ENCODE measurements at regions not wholly inside any gene's neighbourhood (a gene's known extent, or its start where the extent isn't known, plus 50 kb on each side); places are given as distances from the start of the nearest gene placed in this dataset.

- Histone ChIP-seq H3K4me3 (ENCODE audit: low read depth in 2 of 2, low read length in 1 of 2) (no peak overlapping the region), H3K4me1 (ENCODE audit: control insufficient read depth in 1 of 2, insufficient read depth in 2 of 2, low read depth in 1 of 2, low read length in 1 of 2) (no peaks in the 10 kb centered on the region), H3K79me2 (ENCODE audit: insufficient read depth) (no peaks in the 10 kb centered on the region), H3K9me2 (no peaks in the 10 kb centered on the region), H3K4me2 (no peak overlapping the region), H3K27ac (ENCODE audit: low read depth in 2 of 2, low read length in 1 of 2) (no peak overlapping the region), H3K9ac (no peak overlapping the region), H2AFZ (ENCODE audit: low read depth) (no peak overlapping the region), H4K20me1 (ENCODE audit: insufficient read depth) (no peaks in the 10 kb centered on the region), H3K36me3 (replicated peaks in 1 of 2; ENCODE audit: control insufficient read depth in 1 of 2, insufficient read depth in 2 of 2, low read length in 1 of 2) (no peaks in the 10 kb centered on the region), H3K27me3 (ENCODE audit: insufficient read depth) (peaks cover 15% of the 10 kb centered on the region; the same call in 1 of the 2 replicates), H3F3A (replicated peaks; ENCODE audit: insufficient read depth) (no peaks in the 10 kb centered on the region), H3K9me3 (no peaks in the 10 kb centered on the region)
- no peak for DNase-seq
- ChIA-PET POLR2A (no interaction called here), CTCF (no interaction called here)
- TF ChIP-seq TEAD4 (IDR thresholded peaks at IDR 0.05; ENCODE audit: borderline replicate concordance, insufficient read depth) (no peak), RAD21 (IDR thresholded peaks at IDR 0.05; ENCODE audit: low read length) (no peak), REST (IDR thresholded peaks at IDR 0.05; ENCODE audit: low read depth, low read length) (no peak), TCF12 (IDR thresholded peaks at IDR 0.05) (no peak), SIN3A (IDR thresholded peaks at IDR 0.05; ENCODE audit: borderline replicate concordance, low read depth, low read length) (no peak)
These were observed 172.2 kb upstream of the FERD3L start for GRCh38 chr7:19317461-19317860.

GRCh38 chr7:19312416-19312815 lies 167.2 kb upstream of the FERD3L start:
- Histone ChIP-seq H3K4me1 (ENCODE audit: control insufficient read depth in 1 of 2, insufficient read depth in 2 of 2, low read depth in 1 of 2, low read length in 1 of 2) (no peaks in the 10 kb centered on the region), H3K27ac (ENCODE audit: low read depth in 2 of 2, low read length in 1 of 2) (no peak overlapping the region), H3K36me3 (replicated peaks in 1 of 2; ENCODE audit: control insufficient read depth in 1 of 2, insufficient read depth in 2 of 2, low read length in 1 of 2) (no peaks in the 10 kb centered on the region), H3K4me2 (no peak overlapping the region), H2AFZ (ENCODE audit: low read depth) (no peak overlapping the region), H3K9me2 (no peaks in the 10 kb centered on the region), H3K27me3 (ENCODE audit: insufficient read depth) (peaks cover 40% of the 10 kb centered on the region; the same call in 1 of the 2 replicates), H4K20me1 (ENCODE audit: insufficient read depth) (no peaks in the 10 kb centered on the region), H3F3A (replicated peaks; ENCODE audit: insufficient read depth) (no peaks in the 10 kb centered on the region), H3K9me3 (no peaks in the 10 kb centered on the region), H3K79me2 (ENCODE audit: insufficient read depth) (no peaks in the 10 kb centered on the region), H3K9ac (no peak overlapping the region), H3K4me3 (ENCODE audit: low read depth in 2 of 2, low read length in 1 of 2) (no peak overlapping the region)
- CTCF ChIA-PET = interaction anchor here (1.2 to 1.4 kb wide), 2 partner anchors 11 to 113 kb away, joined by 3 read pairs; no protein-coding TSS in a partner anchor
- 5% methylated on average over 1 of the region's 1 CpG for WGBS (ENCODE audit: low lambda C conversion rate)
- POLR2A ChIA-PET = no interaction called here
- no peak for TF ChIP-seq RFX5 (IDR thresholded peaks at IDR 0.05; ENCODE audit: low read length)
- no peak for TF ChIP-seq RXRA (IDR thresholded peaks at IDR 0.05; ENCODE audit: borderline replicate concordance, low read depth)
- no peak for TF ChIP-seq POLR2AphosphoS5 (IDR thresholded peaks at IDR 0.05; ENCODE audit: low read depth, low read length)
- TF ChIP-seq SMC3 (IDR thresholded peaks at IDR 0.05; ENCODE audit: low read depth, low read length) = no peak
- TF ChIP-seq FOXM1 (IDR thresholded peaks at IDR 0.05; ENCODE audit: low read depth) = no peak
- TF ChIP-seq REST (IDR thresholded peaks at IDR 0.05; ENCODE audit: low read depth, low read length) = no peak
- TF ChIP-seq SIN3A (IDR thresholded peaks at IDR 0.05; ENCODE audit: borderline replicate concordance, low read depth, low read length) = no peak
- no peak for TF ChIP-seq USF1 (IDR thresholded peaks at IDR 0.05; ENCODE audit: borderline replicate concordance, low read depth)
- no peak for TF ChIP-seq MAX (IDR thresholded peaks at IDR 0.05; ENCODE audit: low read depth)
- DNase-seq = no peak
